ENCODE measurements at regions not wholly inside any gene's neighbourhood (a gene's known extent, or its start where the extent isn't known, plus 50 kb on each side); places are given as distances from the start of the nearest gene placed in this dataset.

- TF ChIP-seq EZH2 (IDR thresholded peaks at IDR 0.05; ENCODE audit: insufficient read depth, poor library complexity, severe bottlenecking) = no peak
- no peak for TF ChIP-seq EZH2phosphoT487 (IDR thresholded peaks at IDR 0.05; ENCODE audit: insufficient read depth, low read depth)
Measured at GRCh38 chr5:114056185-114056538, 305.7 kb upstream of the KCNN2 start.
